GM12878 (cell line): ENCODE measurements at regions not wholly inside any gene's neighbourhood (a gene's known extent, or its start where the extent isn't known, plus 50 kb on each side); places are given as distances from the start of the nearest gene placed in this dataset.

Experiments
- ATAC-seq: fragments of 200-7000 bp; cut with Tn5 transposase; 3 replicates; pipeline ENCODE4 v1.9.1; 2020; ENCODE audit warnings: mild to moderate bottlenecking, moderate library complexity
- BruUV-seq: library from RNA; stranded (reverse); fragments of 400-500 nt; replicated peaks from 2 replicates; lab custom pipeline; 2021; lab: Mats Ljungman, UMichigan
- CTCF ChIA-PET: fragments of 300-600 bp; sonication (Branson Sonifier 250); formaldehyde crosslinking; extraction: SDS; loops from one replicate; lab custom pipeline; 2021; ENCODE audit warnings: inconsistent platforms; lab: Yijun Ruan, JAX
- POLR2A ChIA-PET: fragments of 350-600 bp; formaldehyde crosslinking; extraction: SDS; loops from one replicate; lab custom pipeline; 2021; ENCODE audit warnings: inconsistent platforms; lab: Charles Lee
- RAD21 ChIA-PET: fragments of 300-600 bp; sonication (Branson Sonifier 250); formaldehyde crosslinking; loops from one replicate; lab custom pipeline; 2023; ENCODE audit warnings: antibody characterized with exemption; ENCODE audit not compliant: unreplicated experiment; lab: Charles Lee
- SMC1A ChIA-PET: fragments of 300-600 bp; sonication (Branson Sonifier 250); formaldehyde crosslinking; loops from one replicate; lab custom pipeline; 2023; ENCODE audit not compliant: unreplicated experiment, uncharacterized antibody; lab: Charles Lee
- DNase-seq: peaks from one replicate; pipeline ENCODE4 v3.0.0-alpha.2; 2011; ENCODE audit warnings: low read depth, low spot score
- FAIRE-seq: peaks from 3 replicates; lab custom pipeline; 2011; peaks lifted over from hg19 to GRCh38; lab: Jason Lieb, UNC
- H2AFZ ChIP-seq: 2 replicates; pipeline ENCODE4 v1.6.0; 2011; ENCODE audit warnings: low read depth, low read length, control low read depth; ENCODE audit not compliant: control insufficient read depth
- H3K27ac ChIP-seq: 2 replicates; pipeline ENCODE4 v1.5.1; 2011; ENCODE audit warnings: control low read depth; ENCODE audit not compliant: control insufficient read depth, insufficient read depth
- H3K27me3 ChIP-seq, 2 experiments: replicated peaks in 1 of 2; 2 replicates each; pipeline versions ENCODE4 v1.6.0 to v1.6.1; 2011; ENCODE audit warnings: low read length in 1 of 2; ENCODE audit not compliant: control insufficient read depth in 2 of 2, insufficient read depth in 2 of 2
- H3K36me3 ChIP-seq, 2 experiments: 2 replicates each; pipeline ENCODE4 v1.5.1; 2011; ENCODE audit warnings: low read length in 1 of 2; ENCODE audit not compliant: control insufficient read depth in 2 of 2, insufficient read depth in 2 of 2
- H3K4me1 ChIP-seq: 2 replicates; pipeline ENCODE4 v1.6.1; 2011; ENCODE audit warnings: mild to moderate bottlenecking, low read length, moderate library complexity, mixed read lengths; ENCODE audit not compliant: control insufficient read depth, insufficient read depth
- H3K4me2 ChIP-seq: 2 replicates; pipeline ENCODE4 v1.6.0; 2011; ENCODE audit warnings: control low read depth; ENCODE audit not compliant: control insufficient read depth, insufficient read depth
- H3K4me3 ChIP-seq: fragments of 200-600 bp; sonication (generic); 2 replicates; pipeline ENCODE4 v1.5.1; 2016
- H3K79me2 ChIP-seq: 2 replicates; pipeline ENCODE4 v1.6.0; 2011; ENCODE audit warnings: low read length; ENCODE audit not compliant: control insufficient read depth, insufficient read depth
- H3K9ac ChIP-seq: 2 replicates; pipeline ENCODE4 v1.8.0; 2011; ENCODE audit warnings: low read length, control low read depth, mixed read lengths; ENCODE audit not compliant: control insufficient read depth, insufficient read depth
- H3K9me3 ChIP-seq: replicated peaks from 3 replicates; pipeline ENCODE4 v1.5.1; 2011; ENCODE audit warnings: mild to moderate bottlenecking, low read length; ENCODE audit not compliant: control insufficient read depth, insufficient read depth
- H4K20me1 ChIP-seq: 2 replicates; pipeline ENCODE4 v1.6.0; 2011; ENCODE audit not compliant: control insufficient read depth, insufficient read depth
- BACH1 ChIP-seq: fragments of 450-650 bp; IDR thresholded peaks from 2 replicates; pipeline ENCODE4 v1.6.1; 2017; ENCODE audit warnings: mild to moderate bottlenecking, borderline replicate concordance
- BCL11A ChIP-seq: IDR thresholded peaks from 2 replicates; pipeline ENCODE4 v1.6.1; 2011; ENCODE audit warnings: low read depth, low read length
- CEBPB ChIP-seq, 2 experiments: fragments of 150-350 bp in 1 of 2; IDR thresholded peaks; 2 replicates each; pipeline ENCODE4 v1.6.1; 2012 to 2014; ENCODE audit warnings: low read depth in 2 of 2, low read length in 2 of 2, borderline replicate concordance in 1 of 2, inconsistent platforms in 1 of 2
- CHD1 ChIP-seq: IDR thresholded peaks from 2 replicates; pipeline ENCODE4 v1.6.1; 2012; ENCODE audit warnings: low read depth, low read length, improper control_type of control experiment
- FOXK2 ChIP-seq: fragments of 450-650 bp; IDR thresholded peaks from 2 replicates; pipeline ENCODE4 v1.6.1; 2017; ENCODE audit warnings: mild to moderate bottlenecking, moderate library complexity
- HCFC1 ChIP-seq: fragments of 150-350 bp; IDR thresholded peaks from 2 replicates; pipeline ENCODE4 v1.6.1; 2014; ENCODE audit warnings: low read length
- MYB ChIP-seq: fragments of 150-350 bp; IDR thresholded peaks from 2 replicates; pipeline ENCODE4 v1.6.1; 2014; ENCODE audit warnings: mild to moderate bottlenecking, low read depth, low read length, borderline replicate concordance
- MYC ChIP-seq: IDR thresholded peaks from 2 replicates; pipeline ENCODE4 v1.6.1; 2011; ENCODE audit warnings: mild to moderate bottlenecking, low read length, moderate library complexity, inconsistent platforms; ENCODE audit not compliant: insufficient read depth, insufficient replicate concordance, insufficient read length, severe bottlenecking
- PAX8 ChIP-seq: fragments of 450-650 bp; IDR thresholded peaks from 2 replicates; pipeline ENCODE4 v1.6.1; 2017; ENCODE audit warnings: mild to moderate bottlenecking, moderate library complexity
- SIN3A ChIP-seq: IDR thresholded peaks from 2 replicates; pipeline ENCODE4 v1.6.1; 2012; ENCODE audit warnings: low read depth, low read length, improper control_type of control experiment
- SMAD5 ChIP-seq: IDR thresholded peaks from 2 replicates; pipeline ENCODE4 v1.6.1; 2016; ENCODE audit warnings: antibody characterized with exemption, low read depth
- SUZ12 ChIP-seq: fragments of 200-600 bp; sonication (generic); IDR thresholded peaks from one replicate; pipeline ENCODE4 v1.6.1; 2018; ENCODE audit warnings: antibody characterized with exemption, mild to moderate bottlenecking; ENCODE audit not compliant: unreplicated experiment
- YBX1 ChIP-seq: fragments of 450-650 bp; IDR thresholded peaks from 2 replicates; pipeline ENCODE4 v1.6.1; 2016; ENCODE audit warnings: antibody characterized with exemption
- ZSCAN29 ChIP-seq: fragments of 450-650 bp; IDR thresholded peaks from 2 replicates; pipeline ENCODE4 v1.6.1; 2017; ENCODE audit warnings: mild to moderate bottlenecking, moderate library complexity
- ZZZ3 ChIP-seq: IDR thresholded peaks from 2 replicates; pipeline ENCODE4 v1.6.1; 2011; ENCODE audit warnings: low read depth; ENCODE audit not compliant: control insufficient read depth, insufficient read length
- in situ Hi-C: fragments of 300-500 bp; cut with MboI; formaldehyde crosslinking; loops from 9 replicates; pipeline ENCODE4 v1.14.3; 2018; ENCODE audit warnings: mixed read lengths
- intact Hi-C: fragments of 100-400 bp; cut with micrococcal nuclease; formaldehyde crosslinking; loops from one replicate; pipeline ENCODE4 v1.14.2; 2022; ENCODE audit not compliant: unreplicated experiment
- TF ChIP-seq, protein P1 (sequence below): fragments of 450-650 bp; IDR thresholded peaks from 2 replicates; pipeline ENCODE4 v1.6.1; 2014; ENCODE audit warnings: mild to moderate bottlenecking
- TF ChIP-seq, protein P2 (sequence below): IDR thresholded peaks from 2 replicates; pipeline ENCODE4 v1.6.1; 2012; ENCODE audit warnings: low read length, inconsistent platforms
- TF ChIP-seq, protein P3 (sequence below): IDR thresholded peaks from 2 replicates; pipeline ENCODE4 v1.6.1; 2012; ENCODE audit warnings: low read depth, low read length, improper control_type of control experiment
- TF ChIP-seq, protein P4 (sequence below): fragments of 450-650 bp; IDR thresholded peaks from 2 replicates; pipeline ENCODE4 v1.6.1; 2016; ENCODE audit warnings: mild to moderate bottlenecking
- TF ChIP-seq, protein P5 (sequence below): IDR thresholded peaks from 2 replicates; pipeline ENCODE4 v1.6.1; 2011; ENCODE audit warnings: low read depth, low read length, improper control_type of control experiment, borderline replicate concordance

DNA sequence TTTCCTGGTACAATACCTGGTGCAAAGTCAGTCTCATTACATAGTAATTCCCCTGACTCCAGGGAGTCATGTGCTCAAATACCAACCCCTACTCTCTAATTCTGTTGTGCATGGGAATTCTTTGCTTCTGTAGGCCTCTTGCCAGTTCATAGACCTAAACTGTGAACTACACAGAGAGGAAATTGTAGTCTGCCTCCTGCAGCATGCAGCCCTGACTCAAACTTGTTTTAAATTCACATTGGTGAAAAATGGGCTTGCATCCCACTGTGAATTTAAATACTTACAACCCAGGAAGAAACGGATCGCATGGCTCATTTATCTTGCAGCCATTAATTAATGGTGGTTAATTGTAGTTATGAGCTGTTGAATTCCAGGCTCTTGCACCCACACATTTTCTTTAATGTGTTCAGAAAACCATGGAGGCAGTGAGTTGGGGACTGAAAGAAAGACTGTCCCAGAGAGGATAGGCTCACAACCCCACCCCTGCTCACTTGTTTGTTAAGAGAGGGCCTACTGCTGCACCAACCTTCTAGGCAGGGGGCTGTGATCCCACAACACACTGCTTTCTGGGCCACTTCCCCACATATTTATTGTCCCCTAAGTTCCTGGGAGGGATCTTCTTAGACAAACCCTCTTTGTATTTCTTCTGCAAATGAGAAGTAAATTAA lies 579.1 kb downstream of the DHX35 start (continued):
- no peak for TF ChIP-seq MYB
- TF ChIP-seq, protein P1, sequence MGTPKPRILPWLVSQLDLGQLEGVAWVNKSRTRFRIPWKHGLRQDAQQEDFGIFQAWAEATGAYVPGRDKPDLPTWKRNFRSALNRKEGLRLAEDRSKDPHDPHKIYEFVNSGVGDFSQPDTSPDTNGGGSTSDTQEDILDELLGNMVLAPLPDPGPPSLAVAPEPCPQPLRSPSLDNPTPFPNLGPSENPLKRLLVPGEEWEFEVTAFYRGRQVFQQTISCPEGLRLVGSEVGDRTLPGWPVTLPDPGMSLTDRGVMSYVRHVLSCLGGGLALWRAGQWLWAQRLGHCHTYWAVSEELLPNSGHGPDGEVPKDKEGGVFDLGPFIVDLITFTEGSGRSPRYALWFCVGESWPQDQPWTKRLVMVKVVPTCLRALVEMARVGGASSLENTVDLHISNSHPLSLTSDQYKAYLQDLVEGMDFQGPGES: no peak
- no peak for TF ChIP-seq SUZ12
- TF ChIP-seq ZSCAN29: no peak
- TF ChIP-seq BCL11A: no peak
- TF ChIP-seq CHD1: no peak
- TF ChIP-seq FOXK2: no peak
- no peak for TF ChIP-seq ZZZ3
- TF ChIP-seq, protein P2, sequence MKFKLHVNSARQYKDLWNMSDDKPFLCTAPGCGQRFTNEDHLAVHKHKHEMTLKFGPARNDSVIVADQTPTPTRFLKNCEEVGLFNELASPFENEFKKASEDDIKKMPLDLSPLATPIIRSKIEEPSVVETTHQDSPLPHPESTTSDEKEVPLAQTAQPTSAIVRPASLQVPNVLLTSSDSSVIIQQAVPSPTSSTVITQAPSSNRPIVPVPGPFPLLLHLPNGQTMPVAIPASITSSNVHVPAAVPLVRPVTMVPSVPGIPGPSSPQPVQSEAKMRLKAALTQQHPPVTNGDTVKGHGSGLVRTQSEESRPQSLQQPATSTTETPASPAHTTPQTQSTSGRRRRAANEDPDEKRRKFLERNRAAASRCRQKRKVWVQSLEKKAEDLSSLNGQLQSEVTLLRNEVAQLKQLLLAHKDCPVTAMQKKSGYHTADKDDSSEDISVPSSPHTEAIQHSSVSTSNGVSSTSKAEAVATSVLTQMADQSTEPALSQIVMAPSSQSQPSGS: no peak
- TF ChIP-seq BACH1: no peak

DNA sequence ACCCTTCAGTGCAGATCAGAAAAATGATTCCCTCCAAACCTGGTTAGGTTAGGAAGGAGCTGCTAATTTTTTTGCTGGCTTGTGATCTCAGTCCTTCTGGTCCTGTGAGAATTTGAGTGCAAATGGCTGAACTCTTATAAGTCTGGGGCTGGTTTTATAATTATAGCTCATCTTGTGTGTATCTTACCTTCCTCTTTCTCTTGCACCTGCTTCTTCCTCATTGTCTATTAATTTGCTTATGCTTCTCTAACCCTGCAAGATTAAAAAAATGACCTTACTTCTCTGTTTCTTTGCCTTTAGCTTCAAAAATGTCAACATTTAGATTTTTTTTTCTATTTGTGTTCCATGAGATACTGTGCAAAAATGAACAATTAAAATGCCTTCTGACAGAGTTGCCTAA lies 576.2 kb downstream of the DHX35 start:
- BruUV-seq: no TSS peak
- ChIA-PET RAD21 (no interaction called here), SMC1A (interaction anchor here (0.6 to 1.9 kb wide), 2 partner anchors 10 to 340 kb away, joined by 3 to 7 read pairs; no protein-coding TSS in a partner anchor), POLR2A (no interaction called here), CTCF (no interaction called here)
- H2AFZ ChIP-seq: no peak overlapping the region
- no peak for FAIRE-seq
- H4K20me1 ChIP-seq: no peaks in the 10 kb centered on the region
- intact Hi-C loops (no loop called here), in situ Hi-C loops (no loop called here)
- no peaks in the 10 kb centered on the region for H3K27me3 ChIP-seq
- H3K36me3 ChIP-seq: no peaks in the 10 kb centered on the region
- ATAC-seq: no peak
- H3K79me2 ChIP-seq: no peaks in the 10 kb centered on the region
- H3K4me2 ChIP-seq: no peak overlapping the region
- no peaks in the 10 kb centered on the region for H3K4me1 ChIP-seq
- H3K9ac ChIP-seq: no peak overlapping the region
- DNase-seq: no peak
- no peak overlapping the region for H3K27ac ChIP-seq
- no peaks in the 10 kb centered on the region for H3K9me3 ChIP-seq
- no peak overlapping the region for H3K4me3 ChIP-seq
- no peak for TF ChIP-seq PAX8
- no peak for TF ChIP-seq HCFC1
- no peak for TF ChIP-seq YBX1
- no peak for TF ChIP-seq MYC
- TF ChIP-seq, protein P3, sequence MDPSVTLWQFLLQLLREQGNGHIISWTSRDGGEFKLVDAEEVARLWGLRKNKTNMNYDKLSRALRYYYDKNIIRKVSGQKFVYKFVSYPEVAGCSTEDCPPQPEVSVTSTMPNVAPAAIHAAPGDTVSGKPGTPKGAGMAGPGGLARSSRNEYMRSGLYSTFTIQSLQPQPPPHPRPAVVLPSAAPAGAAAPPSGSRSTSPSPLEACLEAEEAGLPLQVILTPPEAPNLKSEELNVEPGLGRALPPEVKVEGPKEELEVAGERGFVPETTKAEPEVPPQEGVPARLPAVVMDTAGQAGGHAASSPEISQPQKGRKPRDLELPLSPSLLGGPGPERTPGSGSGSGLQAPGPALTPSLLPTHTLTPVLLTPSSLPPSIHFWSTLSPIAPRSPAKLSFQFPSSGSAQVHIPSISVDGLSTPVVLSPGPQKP: no peak
- no peak for TF ChIP-seq BCL11A
- TF ChIP-seq, protein P4, sequence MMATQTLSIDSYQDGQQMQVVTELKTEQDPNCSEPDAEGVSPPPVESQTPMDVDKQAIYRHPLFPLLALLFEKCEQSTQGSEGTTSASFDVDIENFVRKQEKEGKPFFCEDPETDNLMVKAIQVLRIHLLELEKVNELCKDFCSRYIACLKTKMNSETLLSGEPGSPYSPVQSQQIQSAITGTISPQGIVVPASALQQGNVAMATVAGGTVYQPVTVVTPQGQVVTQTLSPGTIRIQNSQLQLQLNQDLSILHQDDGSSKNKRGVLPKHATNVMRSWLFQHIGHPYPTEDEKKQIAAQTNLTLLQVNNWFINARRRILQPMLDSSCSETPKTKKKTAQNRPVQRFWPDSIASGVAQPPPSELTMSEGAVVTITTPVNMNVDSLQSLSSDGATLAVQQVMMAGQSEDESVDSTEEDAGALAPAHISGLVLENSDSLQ: no peak
- TF ChIP-seq CEBPB (IDR thresholded peaks at IDR 0.05; ENCODE audit: borderline replicate concordance in 1 of 2, low read depth in 2 of 2, low read length in 2 of 2): no peak
- TF ChIP-seq, protein P5, sequence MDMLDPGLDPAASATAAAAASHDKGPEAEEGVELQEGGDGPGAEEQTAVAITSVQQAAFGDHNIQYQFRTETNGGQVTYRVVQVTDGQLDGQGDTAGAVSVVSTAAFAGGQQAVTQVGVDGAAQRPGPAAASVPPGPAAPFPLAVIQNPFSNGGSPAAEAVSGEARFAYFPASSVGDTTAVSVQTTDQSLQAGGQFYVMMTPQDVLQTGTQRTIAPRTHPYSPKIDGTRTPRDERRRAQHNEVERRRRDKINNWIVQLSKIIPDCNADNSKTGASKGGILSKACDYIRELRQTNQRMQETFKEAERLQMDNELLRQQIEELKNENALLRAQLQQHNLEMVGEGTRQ: no peak
- no peak for TF ChIP-seq SMAD5
- no peak for TF ChIP-seq SIN3A
